MCF 10A (cell line): ENCODE measurements at regions not wholly inside any gene's neighbourhood (a gene's known extent, or its start where the extent isn't known, plus 50 kb on each side); places are given as distances from the start of the nearest gene placed in this dataset.
A peak's percentile ranks its signal among the peaks of the same experiment; 100 is the strongest.
"Not testable (repeated sequence)": the region's sequence is repeated elsewhere in the genome, so short reads cannot be mapped to it uniquely, and the experiment has no call there.

ENCODE experiments used
- BruUV-seq: library from RNA; stranded (reverse); fragments of 400-500 nt; replicated peaks from 2 replicates; lab custom pipeline; 2021; lab: Mats Ljungman, UMichigan
- CTCF ChIA-PET: fragments of 300-600 bp; sonication (Branson Sonifier 250); formaldehyde crosslinking; extraction: SDS; loops from one replicate; lab custom pipeline; 2021; ENCODE audit warnings: antibody characterized with exemption, inconsistent platforms; lab: Yijun Ruan, JAX
- POLR2A ChIA-PET: fragments of 300-600, 350-650 bp; sonication (Branson Sonifier 250); formaldehyde crosslinking; extraction: SDS; loops from one replicate; lab custom pipeline; 2020; ENCODE audit warnings: antibody characterized with exemption, inconsistent platforms; lab: Yijun Ruan, JAX
- DNase-seq: peaks from one replicate; pipeline ENCODE4 v3.0.0-alpha.2; 2018; ENCODE audit not compliant: unreplicated experiment
- H3K27ac Mint-ChIP-seq: one replicate; pipeline ENCODE4 v1.8.0; 2022; ENCODE audit warnings: mild to moderate bottlenecking, low read depth, mixed read lengths; ENCODE audit not compliant: unreplicated experiment
- H3K27me3 Mint-ChIP-seq: one replicate; pipeline ENCODE4 v1.8.0; 2022; ENCODE audit warnings: mixed read lengths; ENCODE audit not compliant: insufficient read depth, unreplicated experiment
- H3K36me3 Mint-ChIP-seq: one replicate; pipeline ENCODE4 v1.8.0; 2022; ENCODE audit warnings: mild to moderate bottlenecking, moderate library complexity, mixed read lengths; ENCODE audit not compliant: insufficient read depth, unreplicated experiment
- H3K4me1 Mint-ChIP-seq: one replicate; pipeline ENCODE4 v1.8.0; 2022; ENCODE audit warnings: mixed read lengths; ENCODE audit not compliant: insufficient read depth, unreplicated experiment
- H3K4me3 Mint-ChIP-seq: one replicate; pipeline ENCODE4 v1.8.0; 2022; ENCODE audit warnings: mild to moderate bottlenecking, moderate library complexity, mixed read lengths; ENCODE audit not compliant: unreplicated experiment
- H3K9me3 Mint-ChIP-seq: one replicate; pipeline ENCODE4 v1.8.0; 2022; ENCODE audit warnings: mixed read lengths; ENCODE audit not compliant: unreplicated experiment
- intact Hi-C: fragments of 100-400 bp; cut with micrococcal nuclease; formaldehyde crosslinking; loops from 2 replicates; pipeline ENCODE4 v1.14.1; 2022
- TF ChIP-seq, protein P1 (sequence below): fragments of 200-600 bp; IDR thresholded peaks from one replicate; pipeline ENCODE4 v1.8.0; 2022; ENCODE audit warnings: antibody characterized with exemption, mild to moderate bottlenecking; ENCODE audit not compliant: unreplicated experiment

GRCh38 chr3:154819491-154819890 lies 260.6 kb upstream of the MME start:
- H3K4me1 Mint-ChIP-seq: no peaks in the 10 kb centered on the region
- TF ChIP-seq, protein P1, sequence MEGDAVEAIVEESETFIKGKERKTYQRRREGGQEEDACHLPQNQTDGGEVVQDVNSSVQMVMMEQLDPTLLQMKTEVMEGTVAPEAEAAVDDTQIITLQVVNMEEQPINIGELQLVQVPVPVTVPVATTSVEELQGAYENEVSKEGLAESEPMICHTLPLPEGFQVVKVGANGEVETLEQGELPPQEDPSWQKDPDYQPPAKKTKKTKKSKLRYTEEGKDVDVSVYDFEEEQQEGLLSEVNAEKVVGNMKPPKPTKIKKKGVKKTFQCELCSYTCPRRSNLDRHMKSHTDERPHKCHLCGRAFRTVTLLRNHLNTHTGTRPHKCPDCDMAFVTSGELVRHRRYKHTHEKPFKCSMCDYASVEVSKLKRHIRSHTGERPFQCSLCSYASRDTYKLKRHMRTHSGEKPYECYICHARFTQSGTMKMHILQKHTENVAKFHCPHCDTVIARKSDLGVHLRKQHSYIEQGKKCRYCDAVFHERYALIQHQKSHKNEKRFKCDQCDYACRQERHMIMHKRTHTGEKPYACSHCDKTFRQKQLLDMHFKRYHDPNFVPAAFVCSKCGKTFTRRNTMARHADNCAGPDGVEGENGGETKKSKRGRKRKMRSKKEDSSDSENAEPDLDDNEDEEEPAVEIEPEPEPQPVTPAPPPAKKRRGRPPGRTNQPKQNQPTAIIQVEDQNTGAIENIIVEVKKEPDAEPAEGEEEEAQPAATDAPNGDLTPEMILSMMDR: no peak
- no peak overlapping the region for H3K4me3 Mint-ChIP-seq
- CTCF ChIA-PET: interaction anchor here (0.6 kb wide), 1 partner anchor 62 kb away, joined by 3 read pairs; no protein-coding TSS in a partner anchor
- POLR2A ChIA-PET: no interaction called here
- DNase-seq: no peak
- H3K27me3 Mint-ChIP-seq: no peaks in the 10 kb centered on the region
- no peak overlapping the region for H3K27ac Mint-ChIP-seq
- intact Hi-C loops: no loop called here
- no TSS peak for BruUV-seq
- H3K36me3 Mint-ChIP-seq: no peaks in the 10 kb centered on the region
- no peaks in the 10 kb centered on the region for H3K9me3 Mint-ChIP-seq

DNA sequence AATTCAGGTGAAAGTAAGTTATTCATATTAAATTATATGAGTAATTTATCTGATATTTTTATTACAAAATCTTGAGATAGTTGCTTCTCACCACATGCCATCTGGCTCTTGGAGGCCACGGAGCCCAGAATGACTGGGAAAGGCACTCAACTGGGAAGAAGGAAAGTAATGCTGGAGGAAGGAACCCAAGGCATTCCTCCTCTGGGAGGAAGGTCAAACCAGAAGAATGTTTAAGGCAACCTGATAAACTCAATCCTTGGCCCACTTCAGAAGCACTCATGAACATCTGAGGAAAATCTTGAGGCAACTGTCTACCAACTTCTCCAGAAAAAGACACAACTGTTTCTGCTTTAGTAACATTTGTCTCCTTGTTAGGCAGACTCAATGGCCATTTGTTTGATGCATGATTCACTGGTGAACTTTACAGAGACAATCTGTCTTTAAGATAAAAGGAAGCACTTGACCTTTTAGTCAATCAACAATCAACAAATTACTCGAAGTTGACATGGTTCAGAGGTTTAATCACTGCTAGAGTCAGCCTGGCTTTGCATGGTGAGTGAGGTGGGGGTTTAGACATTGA lies 261.4 kb upstream of the MME start:
- Mint-ChIP-seq H3K27me3 (no peaks in the 10 kb centered on the region), H3K36me3 (no peaks in the 10 kb centered on the region), H3K9me3 (no peaks in the 10 kb centered on the region), H3K4me1 (no peaks in the 10 kb centered on the region), H3K27ac (no peak overlapping the region), H3K4me3 (no peak overlapping the region)
- TF ChIP-seq, protein P1: no peak
- no TSS peak for BruUV-seq
- POLR2A ChIA-PET: no interaction called here
- CTCF ChIA-PET: no interaction called here
- no peak for DNase-seq
- intact Hi-C loops: no loop called here

DNA sequence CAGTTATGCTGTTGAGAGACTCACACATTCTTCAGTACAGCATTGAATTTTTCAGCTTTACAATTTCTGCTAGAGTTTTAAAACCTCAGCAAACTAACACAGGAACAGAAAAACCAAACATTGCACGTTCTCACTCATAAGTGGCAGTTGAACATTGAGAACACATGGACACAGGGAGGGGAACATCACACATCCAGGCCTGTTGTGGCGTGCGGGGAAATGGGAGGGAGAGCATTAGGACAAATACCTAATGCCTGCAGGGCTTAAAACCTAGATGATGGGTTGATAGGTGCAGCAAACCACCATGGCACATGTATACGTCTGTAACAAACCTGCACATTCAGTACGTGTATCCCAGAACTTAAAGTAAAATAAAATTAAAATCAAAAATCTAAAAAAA lies 270.1 kb upstream of the MME start:
- H3K4me3 Mint-ChIP-seq, intact Hi-C loops, H3K27me3 Mint-ChIP-seq, BruUV-seq, CTCF ChIA-PET, H3K36me3 Mint-ChIP-seq, DNase-seq: not testable (repeated sequence)
- Mint-ChIP-seq H3K4me1 (peaks cover 11% of the 10 kb centered on the region), H3K9me3 (peaks cover 36% of the 10 kb centered on the region), H3K27ac (peak overlapping the region; percentile 14)
- POLR2A ChIA-PET: interaction anchor here (0.6 to 0.7 kb wide), 3 partner anchors 33 to 507 kb away, joined by 3 read pairs; no protein-coding TSS in a partner anchor

DNA sequence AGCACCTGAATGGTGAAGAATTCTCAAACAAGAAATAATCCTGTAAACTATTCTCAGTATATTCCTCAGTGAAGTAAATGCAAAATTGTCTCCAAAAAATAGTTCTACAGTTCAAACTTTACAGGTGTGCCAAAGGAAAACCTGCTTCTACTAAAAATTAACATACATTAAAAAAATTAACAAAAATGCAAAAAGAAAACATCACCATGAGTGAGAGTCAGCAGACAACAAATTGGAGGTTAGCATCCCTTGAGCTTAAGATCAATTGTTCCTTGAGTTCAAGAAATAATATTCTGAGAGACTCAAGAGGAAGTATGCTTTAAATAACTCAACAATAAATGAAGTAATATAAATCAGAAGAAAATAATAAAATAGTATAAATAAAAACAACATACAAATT lies 278.4 kb upstream of the MME start:
- no peak overlapping the region for H3K27ac Mint-ChIP-seq
- no peak overlapping the region for H3K4me3 Mint-ChIP-seq
- intact Hi-C loops: no loop called here
- peaks cover 15% of the 10 kb centered on the region for H3K9me3 Mint-ChIP-seq
- BruUV-seq: no TSS peak
- TF ChIP-seq, protein P1: no peak
- no peak for DNase-seq
- H3K27me3 Mint-ChIP-seq: no peaks in the 10 kb centered on the region
- CTCF ChIA-PET: no interaction called here
- H3K36me3 Mint-ChIP-seq: no peaks in the 10 kb centered on the region
- POLR2A ChIA-PET: interaction anchor here (0.6 kb wide), 1 partner anchor 85 kb away, joined by 3 read pairs; no protein-coding TSS in a partner anchor
- H3K4me1 Mint-ChIP-seq: no peaks in the 10 kb centered on the region
